B cell (primary cell): ENCODE measurements at regions not wholly inside any gene's neighbourhood (a gene's known extent, or its start where the extent isn't known, plus 50 kb on each side); places are given as distances from the start of the nearest gene placed in this dataset.

Experiments
- ATAC-seq: fragments of 200-7000 bp; cut with Tn5 transposase; one replicate; pipeline ENCODE4 v1.10.0; 2021; ENCODE audit warnings: low read depth, mild to moderate bottlenecking, moderate number of reproducible peaks, moderate library complexity
- CTCF ChIA-PET: fragments of 350-600 bp; sonication (Branson Sonifier 250); formaldehyde crosslinking; loops from one replicate; lab custom pipeline; 2021; ENCODE audit warnings: antibody characterized with exemption, inconsistent platforms; lab: Charles Lee
- POLR2A ChIA-PET: fragments of 350-600 bp; sonication (Branson Sonifier 250); formaldehyde crosslinking; loops from one replicate; lab custom pipeline; 2021; ENCODE audit warnings: antibody characterized with exemption; lab: Charles Lee
- DNase-seq: peaks from one replicate; pipeline ENCODE4 v3.0.0; 2013
- H2AFZ ChIP-seq: 2 replicates; pipeline ENCODE4 v1.6.1; 2012; ENCODE audit warnings: mild to moderate bottlenecking, low read depth, low read length; ENCODE audit not compliant: insufficient read depth, poor library complexity, severe bottlenecking
- H3K27ac ChIP-seq, 2 donors: 1 replicate in 1 of 2; 2 replicates in 1 of 2; pipeline ENCODE4 v1.5.1; 2012 to 2013; ENCODE audit warnings: low read length in 2 of 2, mild to moderate bottlenecking in 2 of 2, moderate library complexity in 1 of 2
- H3K27me3 ChIP-seq, 4 experiments: fragments of 200-600 bp in 1 of 4; sonication (generic) in 1 of 4; replicated peaks in 1 of 4; 1 replicate in 2 of 4; 2 replicates in 2 of 4; pipeline versions ENCODE4 v1.6.1 to v1.7.0; 2013 to 2016; ENCODE audit warnings: low read length in 3 of 4, mild to moderate bottlenecking in 2 of 4, mixed read lengths in 1 of 4, moderate library complexity in 1 of 4; ENCODE audit not compliant: insufficient read depth in 4 of 4, control insufficient read depth in 3 of 4; ENCODE audit errors: control extremely low read depth in 1 of 4
- H3K36me3 ChIP-seq, 2 experiments: replicated peaks in 1 of 2; 1 replicate in 1 of 2; 2 replicates in 1 of 2; pipeline versions ENCODE4 v1.6.1 to v1.7.1; 2013; ENCODE audit warnings: low read length in 1 of 2; ENCODE audit not compliant: insufficient read depth in 2 of 2, control insufficient read depth in 1 of 2; ENCODE audit errors: control extremely low read depth in 1 of 2, extremely low read depth in 1 of 2
- H3K4me1 ChIP-seq, 2 donors: fragments of 200-600 bp in 1 of 2; sonication (generic) in 1 of 2; 1 replicate in 1 of 2; 2 replicates in 1 of 2; pipeline versions ENCODE4 v1.5.1 to v1.6.1; 2013 to 2017; ENCODE audit warnings: low read length in 2 of 2; ENCODE audit not compliant: control insufficient read depth in 2 of 2, insufficient read depth in 2 of 2
- H3K4me2 ChIP-seq: replicated peaks from 2 replicates; pipeline ENCODE3; 2012; ENCODE audit warnings: mild to moderate bottlenecking, low read depth, low read length; ENCODE audit not compliant: poor library complexity, severe bottlenecking
- H3K4me3 ChIP-seq, 5 experiments: fragments of 200-600 bp in 1 of 5; sonication (generic) in 1 of 5; 1 replicate in 3 of 5; 2 replicates in 2 of 5; pipeline versions ENCODE4 v1.5.1 to v1.7.0; 2011 to 2016; ENCODE audit warnings: low read length in 4 of 5, mild to moderate bottlenecking in 4 of 5, low read depth in 2 of 5, control low read depth in 1 of 5, moderate library complexity in 1 of 5; ENCODE audit not compliant: insufficient read depth in 1 of 5; ENCODE audit errors: control extremely low read depth in 1 of 5, extremely low read depth in 1 of 5
- H3K79me2 ChIP-seq: fragments of 200-600 bp; sonication (generic); one replicate; pipeline ENCODE4 v1.6.0; 2016; ENCODE audit warnings: low read length; ENCODE audit not compliant: control insufficient read depth, insufficient read depth
- H3K9ac ChIP-seq: fragments of 200-600 bp; sonication (generic); 2 replicates; pipeline ENCODE4 v1.6.1; 2017; ENCODE audit warnings: mild to moderate bottlenecking, low read length, moderate library complexity
- H3K9me3 ChIP-seq, 3 donors: one replicate each; pipeline versions ENCODE4 v1.6.1 to v1.7.1; 2013; ENCODE audit warnings: low read length in 2 of 3; ENCODE audit not compliant: control insufficient read depth in 2 of 3, insufficient read depth in 1 of 3; ENCODE audit errors: control extremely low read depth in 1 of 3
- H4K20me1 ChIP-seq: 2 replicates; pipeline ENCODE4 v1.6.0; 2012; ENCODE audit warnings: mild to moderate bottlenecking, low read length; ENCODE audit not compliant: insufficient read depth, control insufficient read depth, poor library complexity, severe bottlenecking
- H3K27ac Mint-ChIP-seq: one replicate; pipeline ENCODE4 v1.8.0; 2021; ENCODE audit warnings: mixed read lengths
- H3K27me3 Mint-ChIP-seq: one replicate; pipeline ENCODE4 v1.8.0; 2021; ENCODE audit warnings: mixed read lengths
- H3K4me1 Mint-ChIP-seq: one replicate; pipeline ENCODE4 v1.8.0; 2021; ENCODE audit warnings: mixed read lengths
- H3K4me3 Mint-ChIP-seq: one replicate; pipeline ENCODE4 v1.8.0; 2021; ENCODE audit warnings: mixed read lengths
- H3K9me3 Mint-ChIP-seq: one replicate; pipeline ENCODE4 v1.8.0; 2022; ENCODE audit warnings: mixed read lengths; ENCODE audit not compliant: insufficient read depth
- EZH2 ChIP-seq: IDR thresholded peaks from 2 replicates; pipeline ENCODE4 v1.6.1; 2012; ENCODE audit warnings: borderline replicate concordance, low read depth, mild to moderate bottlenecking, moderate library complexity, low read length; ENCODE audit not compliant: insufficient read depth, poor library complexity, severe bottlenecking
- WGBS: methylation state at CpG from one replicate; pipeline ENCODE4 v1.1.5; 2013; ENCODE audit warnings: missing lambda C conversion rate; ENCODE audit not compliant: insufficient coverage; 5-methylcytosine and 5-hydroxymethylcytosine counted together
- intact Hi-C: fragments of 100-400 bp; cut with micrococcal nuclease; formaldehyde crosslinking; loops from one replicate; pipeline ENCODE4 v1.10.0; 2022
- TF ChIP-seq, protein P1 (sequence below): fragments of 200-600 bp; IDR thresholded peaks from one replicate; pipeline ENCODE4 v1.8.0; 2022; ENCODE audit warnings: antibody characterized with exemption, mild to moderate bottlenecking

DNA sequence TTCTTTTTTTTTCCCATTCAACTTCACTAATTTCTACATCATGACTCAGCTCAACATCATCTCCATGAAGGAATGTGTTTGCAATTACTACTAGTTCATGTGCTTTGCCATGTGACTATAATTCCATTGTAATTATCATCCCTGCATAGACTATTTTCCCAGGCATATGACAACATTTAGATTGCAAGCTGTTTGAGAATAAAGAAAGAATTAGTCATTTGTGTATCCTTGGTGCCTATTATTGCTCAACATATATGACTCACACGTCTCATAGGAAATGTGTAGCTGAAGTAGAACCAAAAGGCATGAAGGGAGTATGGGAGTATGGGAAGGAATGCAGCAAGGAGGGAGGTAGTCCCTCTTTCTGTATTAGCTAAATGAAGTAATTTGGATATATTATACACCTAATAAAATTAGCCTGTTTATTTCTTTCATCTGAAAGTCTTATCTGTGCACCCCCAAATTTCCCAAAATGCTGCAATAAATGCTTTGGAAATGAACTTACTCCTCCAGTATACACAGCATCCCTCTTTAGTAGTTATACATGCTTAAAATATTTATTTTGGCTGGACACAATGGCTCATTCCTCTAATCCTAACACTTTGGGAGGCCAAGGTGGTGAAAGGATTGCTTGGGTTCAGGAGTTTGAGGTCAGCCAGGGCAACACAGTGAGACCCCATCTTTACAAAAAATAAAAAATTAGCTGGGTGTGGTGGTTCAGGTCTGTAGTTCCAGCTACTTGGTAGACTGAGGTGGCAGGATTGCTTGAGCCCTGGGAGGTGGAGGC, 316.9 kb upstream of the ADGRL4 start:
- Histone ChIP-seq H3K9ac (no peak overlapping the region), H3K79me2 (no peaks in the 10 kb centered on the region), H2AFZ (no peak overlapping the region), H3K27ac (no peak overlapping the region), H3K27me3 (no peaks in the 10 kb centered on the region), H3K4me3 (no peak overlapping the region), H3K36me3 (no peaks in the 10 kb centered on the region), H3K9me3 (peaks cover 0 to 2% (median 0%) of the 10 kb centered on the region in 3 donors), H3K4me1 (no peaks in the 10 kb centered on the region), H4K20me1 (no peaks in the 10 kb centered on the region), H3K4me2 (no peak overlapping the region)
- ChIA-PET CTCF (no interaction called here), POLR2A (no interaction called here)
- intact Hi-C loops: no loop called here
- WGBS: no CpG with 5 or more reads among the region's 1 CpG
- no peaks in the 10 kb centered on the region for H3K9me3 Mint-ChIP-seq
- ATAC-seq (no peak), DNase-seq (no peak)
- no peak for TF ChIP-seq EZH2
- TF ChIP-seq, protein P1, sequence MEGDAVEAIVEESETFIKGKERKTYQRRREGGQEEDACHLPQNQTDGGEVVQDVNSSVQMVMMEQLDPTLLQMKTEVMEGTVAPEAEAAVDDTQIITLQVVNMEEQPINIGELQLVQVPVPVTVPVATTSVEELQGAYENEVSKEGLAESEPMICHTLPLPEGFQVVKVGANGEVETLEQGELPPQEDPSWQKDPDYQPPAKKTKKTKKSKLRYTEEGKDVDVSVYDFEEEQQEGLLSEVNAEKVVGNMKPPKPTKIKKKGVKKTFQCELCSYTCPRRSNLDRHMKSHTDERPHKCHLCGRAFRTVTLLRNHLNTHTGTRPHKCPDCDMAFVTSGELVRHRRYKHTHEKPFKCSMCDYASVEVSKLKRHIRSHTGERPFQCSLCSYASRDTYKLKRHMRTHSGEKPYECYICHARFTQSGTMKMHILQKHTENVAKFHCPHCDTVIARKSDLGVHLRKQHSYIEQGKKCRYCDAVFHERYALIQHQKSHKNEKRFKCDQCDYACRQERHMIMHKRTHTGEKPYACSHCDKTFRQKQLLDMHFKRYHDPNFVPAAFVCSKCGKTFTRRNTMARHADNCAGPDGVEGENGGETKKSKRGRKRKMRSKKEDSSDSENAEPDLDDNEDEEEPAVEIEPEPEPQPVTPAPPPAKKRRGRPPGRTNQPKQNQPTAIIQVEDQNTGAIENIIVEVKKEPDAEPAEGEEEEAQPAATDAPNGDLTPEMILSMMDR: no peak
- no peak overlapping the region for H3K4me3 Mint-ChIP-seq
- no peaks in the 10 kb centered on the region for H3K4me1 Mint-ChIP-seq
- no peak overlapping the region for H3K27ac Mint-ChIP-seq
- H3K27me3 Mint-ChIP-seq: no peaks in the 10 kb centered on the region

DNA sequence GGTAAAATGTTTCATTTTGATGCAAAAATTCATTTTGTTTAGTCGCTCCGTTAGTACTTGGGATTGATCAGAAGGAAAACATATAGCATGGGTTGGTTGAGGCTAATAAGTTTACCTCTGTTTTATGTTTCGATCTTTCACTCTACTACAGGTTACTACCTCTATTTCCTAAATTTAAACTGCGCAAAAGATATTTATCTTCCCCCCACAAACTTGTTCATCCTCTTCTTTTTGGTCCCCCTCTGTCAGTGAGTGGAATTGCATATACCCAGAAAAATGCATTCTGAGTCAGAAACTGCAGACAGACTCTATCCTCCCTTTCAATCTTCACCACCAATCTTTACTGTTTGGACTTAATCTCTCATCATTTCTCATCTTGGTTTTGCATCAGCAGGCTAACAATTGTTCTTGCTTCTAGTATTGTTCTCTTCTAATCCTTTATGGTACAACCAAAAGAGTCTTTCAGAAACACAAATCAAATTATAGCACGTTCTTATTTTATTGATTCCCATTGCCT, 316.0 kb upstream of the ADGRL4 start:
- H3K79me2 ChIP-seq: no peaks in the 10 kb centered on the region
- H3K27ac Mint-ChIP-seq: no peak overlapping the region
- no peak overlapping the region for H3K4me2 ChIP-seq
- intact Hi-C loops: no loop called here
- H3K4me1 Mint-ChIP-seq: no peaks in the 10 kb centered on the region
- no peak for DNase-seq
- WGBS: 100% methylated on average over 1 of the region's 5 CpGs
- H2AFZ ChIP-seq: no peak overlapping the region
- no peaks in the 10 kb centered on the region for H3K9me3 Mint-ChIP-seq
- TF ChIP-seq EZH2: no peak
- TF ChIP-seq, protein P1: no peak
- no peak overlapping the region for H3K9ac ChIP-seq
- no peaks in the 10 kb centered on the region for H3K4me1 ChIP-seq
- peaks cover 0 to 2% (median 0%) of the 10 kb centered on the region in 3 donors for H3K9me3 ChIP-seq
- H3K27ac ChIP-seq: no peak overlapping the region
- no peak overlapping the region for H3K4me3 Mint-ChIP-seq
- H4K20me1 ChIP-seq: no peaks in the 10 kb centered on the region
- POLR2A ChIA-PET: no interaction called here
- no peaks in the 10 kb centered on the region for H3K36me3 ChIP-seq
- ATAC-seq: no peak
- CTCF ChIA-PET: no interaction called here
- no peaks in the 10 kb centered on the region for H3K27me3 Mint-ChIP-seq
- H3K4me3 ChIP-seq: no peak overlapping the region
- no peaks in the 10 kb centered on the region for H3K27me3 ChIP-seq
